SK-N-SH (cell line): ENCODE measurements at regions not wholly inside any gene's neighbourhood (a gene's known extent, or its start where the extent isn't known, plus 50 kb on each side); places are given as distances from the start of the nearest gene placed in this dataset.

ENCODE experiments used
- CTCF ChIA-PET: fragments of 300-600, 350-600 bp; formaldehyde crosslinking; extraction: SDS; loops from one replicate; lab custom pipeline; 2021; lab: Yijun Ruan, JAX
- POLR2A ChIA-PET: fragments of 350-600 bp; sonication (Branson Sonifier 250); formaldehyde crosslinking; extraction: SDS; loops from one replicate; lab custom pipeline; 2020; ENCODE audit warnings: antibody characterized with exemption, inconsistent platforms; lab: Yijun Ruan, JAX
- DNase-seq: peaks from one replicate; pipeline ENCODE4 v3.0.0; 2012
- H2AFZ ChIP-seq: fragments of 200-600 bp; sonication (generic); 2 replicates; pipeline ENCODE4 v1.8.1; 2016; ENCODE audit warnings: antibody characterized with exemption, mild to moderate bottlenecking, low read depth
- H3F3A ChIP-seq: fragments of 200-600 bp; sonication (generic); replicated peaks from 2 replicates; pipeline ENCODE3; 2016; ENCODE audit warnings: antibody characterized with exemption, mild to moderate bottlenecking; ENCODE audit not compliant: insufficient read depth
- H3K27ac ChIP-seq, 2 experiments: fragments of 200-500 bp in 1 of 2; fragments of 200-600 bp in 1 of 2; sonication (Bioruptor generic) in 1 of 2; sonication (generic), shearing (Covaris generic) in 1 of 2; 2 replicates each; pipeline versions ENCODE4 v1.5.1 to v1.6.1; 2014 to 2016; ENCODE audit warnings: low read depth in 2 of 2, inconsistent platforms in 1 of 2, low read length in 1 of 2, mild to moderate bottlenecking in 1 of 2, mixed read lengths in 1 of 2
- H3K27me3 ChIP-seq: fragments of 200-600 bp; sonication (generic), shearing (Covaris generic); 2 replicates; pipeline ENCODE4 v1.6.1; 2016; ENCODE audit warnings: mixed run types; ENCODE audit not compliant: insufficient read depth
- H3K36me3 ChIP-seq, 2 experiments: fragments of 200-500 bp in 1 of 2; fragments of 200-600 bp in 1 of 2; sonication (Bioruptor generic) in 1 of 2; sonication (generic) in 1 of 2; replicated peaks in 1 of 2; 2 replicates each; pipeline versions ENCODE3 to v1.5.1; 2014 to 2016; ENCODE audit warnings: low read length in 1 of 2, mild to moderate bottlenecking in 1 of 2; ENCODE audit not compliant: insufficient read depth in 2 of 2, control insufficient read depth in 1 of 2
- H3K4me1 ChIP-seq, 2 experiments: fragments of 200-500 bp in 1 of 2; fragments of 200-600 bp in 1 of 2; sonication (Bioruptor generic) in 1 of 2; sonication (generic), shearing (Covaris generic) in 1 of 2; 2 replicates each; pipeline versions ENCODE4 v1.5.1 to v1.6.1; 2014 to 2016; ENCODE audit warnings: low read depth in 1 of 2, low read length in 1 of 2, mixed run types in 1 of 2; ENCODE audit not compliant: insufficient read depth in 2 of 2, control insufficient read depth in 1 of 2
- H3K4me2 ChIP-seq: fragments of 200-600 bp; sonication (generic), shearing (Covaris generic); 2 replicates; pipeline ENCODE4 v1.6.1; 2017; ENCODE audit warnings: mixed run types
- H3K4me3 ChIP-seq, 2 experiments: fragments of 200-500 bp in 1 of 2; fragments of 200-600 bp in 1 of 2; sonication (Bioruptor generic) in 1 of 2; sonication (generic), shearing (Covaris generic) in 1 of 2; 2 replicates each; pipeline versions ENCODE4 v1.5.1 to v1.8.1; 2014 to 2016; ENCODE audit warnings: low read depth in 2 of 2, inconsistent platforms in 1 of 2, low read length in 1 of 2, mild to moderate bottlenecking in 1 of 2, mixed read lengths in 1 of 2, moderate library complexity in 1 of 2
- H3K79me2 ChIP-seq: fragments of 200-600 bp; sonication (generic); 2 replicates; pipeline ENCODE4 v1.8.1; 2017; ENCODE audit warnings: mild to moderate bottlenecking; ENCODE audit not compliant: insufficient read depth
- H3K9ac ChIP-seq: fragments of 200-600 bp; sonication (generic); 2 replicates; pipeline ENCODE4 v1.6.1; 2017; ENCODE audit warnings: mixed run types
- H3K9me2 ChIP-seq: fragments of 200-600 bp; sonication (generic); 2 replicates; pipeline ENCODE4 v1.6.1; 2017; ENCODE audit warnings: mixed run types
- H3K9me3 ChIP-seq: fragments of 200-600 bp; sonication (generic); 2 replicates; pipeline ENCODE4 v1.6.1; 2017; ENCODE audit warnings: mixed run types, mild to moderate bottlenecking, moderate library complexity
- H4K20me1 ChIP-seq: fragments of 200-600 bp; sonication (generic); 2 replicates; pipeline ENCODE4 v1.6.1; 2017; ENCODE audit warnings: mild to moderate bottlenecking, mixed run types; ENCODE audit not compliant: insufficient read depth
- FOSL2 ChIP-seq: IDR thresholded peaks from 2 replicates; pipeline ENCODE4 v1.4.0; 2012; ENCODE audit warnings: low read depth, mild to moderate bottlenecking, moderate library complexity, borderline replicate concordance
- FOXJ3 ChIP-seq: sonication (generic); formaldehyde crosslinking; IDR thresholded peaks from 2 replicates; pipeline ENCODE4 v1.5.1; 2020; ENCODE audit warnings: mild to moderate bottlenecking, missing genetic modification reagents
- FOXM1 ChIP-seq: IDR thresholded peaks from 2 replicates; pipeline ENCODE4 v1.4.0; 2012; ENCODE audit warnings: low read depth, mild to moderate bottlenecking
- GATA2 ChIP-seq: sonication (generic); formaldehyde crosslinking; IDR thresholded peaks from 2 replicates; pipeline ENCODE4 v1.5.0; 2020; ENCODE audit warnings: mild to moderate bottlenecking, missing genetic modification reagents
- JUND ChIP-seq: IDR thresholded peaks from 2 replicates; pipeline ENCODE4 v1.4.0; 2012
- NRF1 ChIP-seq: IDR thresholded peaks from 2 replicates; pipeline ENCODE4 v1.6.1; 2012; ENCODE audit warnings: low read depth, mild to moderate bottlenecking, low read length
- PBX3 ChIP-seq: IDR thresholded peaks from 2 replicates; pipeline ENCODE4; 2012
- SIN3A ChIP-seq: IDR thresholded peaks from 2 replicates; pipeline ENCODE4 v1.6.1; 2012; ENCODE audit warnings: low read depth, mild to moderate bottlenecking, low read length, moderate library complexity, borderline replicate concordance
- TCF12 ChIP-seq: IDR thresholded peaks from 2 replicates; pipeline ENCODE4 v1.4.0; 2012
- USF2 ChIP-seq: fragments of 150-350 bp; IDR thresholded peaks from 2 replicates; pipeline ENCODE4 v1.6.1; 2017; ENCODE audit warnings: antibody characterized with exemption, low read length, low read depth, borderline replicate concordance
- WGBS: methylation state at CpG from one replicate; pipeline ENCODE4 v1.1.6; 2017; ENCODE audit warnings: low lambda C conversion rate; 5-methylcytosine and 5-hydroxymethylcytosine counted together
- TF ChIP-seq, protein P1 (sequence below): fragments of 200-600 bp; sonication (generic); IDR thresholded peaks from 2 replicates; pipeline ENCODE4 v1.6.1; 2017; ENCODE audit warnings: antibody characterized with exemption, mild to moderate bottlenecking, moderate library complexity
- TF ChIP-seq, protein P2 (sequence below): IDR thresholded peaks from 2 replicates; pipeline ENCODE4 v1.6.1; 2012; ENCODE audit warnings: mild to moderate bottlenecking, low read depth, low read length, moderate library complexity

DNA sequence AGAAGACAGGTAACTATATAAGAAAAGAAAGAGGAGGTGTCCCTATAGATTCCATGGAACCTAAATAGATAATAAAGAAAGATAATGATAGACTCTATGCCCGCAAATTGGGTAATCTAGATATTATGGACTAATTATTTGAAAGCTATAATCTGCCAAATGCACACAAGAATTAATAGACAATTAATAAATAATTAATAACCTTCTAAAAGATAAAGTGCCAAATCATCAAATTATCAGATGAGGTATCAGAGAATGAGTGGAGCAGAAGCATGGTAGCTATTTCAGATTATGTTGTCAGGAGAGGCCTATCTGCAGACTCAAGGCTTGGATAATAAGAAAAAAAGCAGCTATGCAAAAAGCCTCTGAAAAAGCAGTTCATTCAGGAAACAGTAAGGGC, 1120.8 kb downstream of the PLA2G4A start:
- ChIA-PET POLR2A (no interaction called here), CTCF (interaction anchor here (0.9 kb wide), 1 partner anchor 34 kb away, joined by 3 read pairs; no protein-coding TSS in a partner anchor)
- no peaks in the 10 kb centered on the region for H4K20me1 ChIP-seq
- no peaks in the 10 kb centered on the region; a peak in 1 of 4 replicates for H3K4me1 ChIP-seq
- no peak overlapping the region for H3K9ac ChIP-seq
- DNase-seq = no peak
- no peaks in the 10 kb centered on the region for H3K9me2 ChIP-seq
- no peaks in the 10 kb centered on the region for H3K27me3 ChIP-seq
- H2AFZ ChIP-seq = no peak overlapping the region
- H3K4me3 ChIP-seq = no peak overlapping the region
- H3K36me3 ChIP-seq = peaks cover 0 to 6% of the 10 kb centered on the region in 2 experiments
- H3K27ac ChIP-seq = no peak overlapping the region
- TF ChIP-seq JUND (no peak), NRF1 (no peak)
- TF ChIP-seq, protein P1, sequence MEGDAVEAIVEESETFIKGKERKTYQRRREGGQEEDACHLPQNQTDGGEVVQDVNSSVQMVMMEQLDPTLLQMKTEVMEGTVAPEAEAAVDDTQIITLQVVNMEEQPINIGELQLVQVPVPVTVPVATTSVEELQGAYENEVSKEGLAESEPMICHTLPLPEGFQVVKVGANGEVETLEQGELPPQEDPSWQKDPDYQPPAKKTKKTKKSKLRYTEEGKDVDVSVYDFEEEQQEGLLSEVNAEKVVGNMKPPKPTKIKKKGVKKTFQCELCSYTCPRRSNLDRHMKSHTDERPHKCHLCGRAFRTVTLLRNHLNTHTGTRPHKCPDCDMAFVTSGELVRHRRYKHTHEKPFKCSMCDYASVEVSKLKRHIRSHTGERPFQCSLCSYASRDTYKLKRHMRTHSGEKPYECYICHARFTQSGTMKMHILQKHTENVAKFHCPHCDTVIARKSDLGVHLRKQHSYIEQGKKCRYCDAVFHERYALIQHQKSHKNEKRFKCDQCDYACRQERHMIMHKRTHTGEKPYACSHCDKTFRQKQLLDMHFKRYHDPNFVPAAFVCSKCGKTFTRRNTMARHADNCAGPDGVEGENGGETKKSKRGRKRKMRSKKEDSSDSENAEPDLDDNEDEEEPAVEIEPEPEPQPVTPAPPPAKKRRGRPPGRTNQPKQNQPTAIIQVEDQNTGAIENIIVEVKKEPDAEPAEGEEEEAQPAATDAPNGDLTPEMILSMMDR = no peak
- TF ChIP-seq, all 33 proteins: peak for 0
- WGBS = 70% methylated on average over 1 of the region's 1 CpG
- Histone ChIP-seq H3K4me2 (no peak overlapping the region), H3K79me2 (no peaks in the 10 kb centered on the region), H3K9me3 (peaks cover 3% of the 10 kb centered on the region; the same call in 1 of the 2 replicates), H3F3A (peaks cover 3% of the 10 kb centered on the region)

GRCh38 chr1:187951817-187952216, 1123.1 kb downstream of the PLA2G4A start:
- H3K27ac ChIP-seq = no peak overlapping the region
- ChIA-PET POLR2A (no interaction called here), CTCF (interaction anchor here (1.3 kb wide), 1 partner anchor 11 kb away, joined by 3 read pairs; no protein-coding TSS in a partner anchor)
- H3K4me1 ChIP-seq = no peaks in the 10 kb centered on the region
- no peaks in the 10 kb centered on the region for H4K20me1 ChIP-seq
- no peak for DNase-seq
- no peaks in the 10 kb centered on the region for H3K27me3 ChIP-seq
- H2AFZ ChIP-seq = no peak overlapping the region
- no peaks in the 10 kb centered on the region for H3K79me2 ChIP-seq
- H3F3A ChIP-seq = peaks cover 3% of the 10 kb centered on the region
- peaks cover 0 to 6% of the 10 kb centered on the region in 2 experiments for H3K36me3 ChIP-seq
- peaks cover 3% of the 10 kb centered on the region; the same call in 1 of the 2 replicates for H3K9me3 ChIP-seq
- no peak overlapping the region for H3K9ac ChIP-seq
- no peak overlapping the region for H3K4me3 ChIP-seq
- H3K4me2 ChIP-seq = no peak overlapping the region
- no peak for TF ChIP-seq GATA2 (CRISPR knock-in tag)
- no peak for TF ChIP-seq FOXJ3 (CRISPR knock-in tag)
- no peak for TF ChIP-seq PBX3
- TF ChIP-seq NRF1 = no peak
- no peak for TF ChIP-seq USF2
- TF ChIP-seq SIN3A = no peak
- no peak for TF ChIP-seq TCF12
- TF ChIP-seq FOXM1 = no peak
- TF ChIP-seq FOSL2 = no peak
- TF ChIP-seq, protein P2, sequence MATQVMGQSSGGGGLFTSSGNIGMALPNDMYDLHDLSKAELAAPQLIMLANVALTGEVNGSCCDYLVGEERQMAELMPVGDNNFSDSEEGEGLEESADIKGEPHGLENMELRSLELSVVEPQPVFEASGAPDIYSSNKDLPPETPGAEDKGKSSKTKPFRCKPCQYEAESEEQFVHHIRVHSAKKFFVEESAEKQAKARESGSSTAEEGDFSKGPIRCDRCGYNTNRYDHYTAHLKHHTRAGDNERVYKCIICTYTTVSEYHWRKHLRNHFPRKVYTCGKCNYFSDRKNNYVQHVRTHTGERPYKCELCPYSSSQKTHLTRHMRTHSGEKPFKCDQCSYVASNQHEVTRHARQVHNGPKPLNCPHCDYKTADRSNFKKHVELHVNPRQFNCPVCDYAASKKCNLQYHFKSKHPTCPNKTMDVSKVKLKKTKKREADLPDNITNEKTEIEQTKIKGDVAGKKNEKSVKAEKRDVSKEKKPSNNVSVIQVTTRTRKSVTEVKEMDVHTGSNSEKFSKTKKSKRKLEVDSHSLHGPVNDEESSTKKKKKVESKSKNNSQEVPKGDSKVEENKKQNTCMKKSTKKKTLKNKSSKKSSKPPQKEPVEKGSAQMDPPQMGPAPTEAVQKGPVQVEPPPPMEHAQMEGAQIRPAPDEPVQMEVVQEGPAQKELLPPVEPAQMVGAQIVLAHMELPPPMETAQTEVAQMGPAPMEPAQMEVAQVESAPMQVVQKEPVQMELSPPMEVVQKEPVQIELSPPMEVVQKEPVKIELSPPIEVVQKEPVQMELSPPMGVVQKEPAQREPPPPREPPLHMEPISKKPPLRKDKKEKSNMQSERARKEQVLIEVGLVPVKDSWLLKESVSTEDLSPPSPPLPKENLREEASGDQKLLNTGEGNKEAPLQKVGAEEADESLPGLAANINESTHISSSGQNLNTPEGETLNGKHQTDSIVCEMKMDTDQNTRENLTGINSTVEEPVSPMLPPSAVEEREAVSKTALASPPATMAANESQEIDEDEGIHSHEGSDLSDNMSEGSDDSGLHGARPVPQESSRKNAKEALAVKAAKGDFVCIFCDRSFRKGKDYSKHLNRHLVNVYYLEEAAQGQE = no peak
- no peaks in the 10 kb centered on the region for H3K9me2 ChIP-seq
